Astrocyte of the cerebellum (primary cell): ENCODE measurements at regions not wholly inside any gene's neighbourhood (a gene's known extent, or its start where the extent isn't known, plus 50 kb on each side); places are given as distances from the start of the nearest gene placed in this dataset.

Source experiments
- DNase-seq: peaks from one replicate; pipeline ENCODE4 v3.0.0-alpha.2; 2011; ENCODE audit warnings: low read depth
- H3K4me3 ChIP-seq: 2 replicates; pipeline ENCODE4 v1.5.1; 2011; ENCODE audit warnings: mild to moderate bottlenecking, low read depth, low read length, moderate library complexity
- CTCF ChIP-seq: IDR thresholded peaks from 2 replicates; pipeline ENCODE4 v1.5.1; 2012; ENCODE audit warnings: low read length, low read depth, moderate library complexity, mild to moderate bottlenecking; ENCODE audit errors: missing control alignments
- in situ Hi-C: cut with HindIII; loops from 2 replicates; pipeline ENCODE4 v1.10.0; 2017; ENCODE audit warnings: low sequenced_read_pairs

- no peak overlapping the region for H3K4me3 ChIP-seq
- no peak for DNase-seq
- TF ChIP-seq CTCF = no peak
- in situ Hi-C loops = no loop called here
These were observed 181.5 kb upstream of the TOPAZ1 start for GRCh38 chr3:44060164-44060563.

- in situ Hi-C loops = no loop called here
- DNase-seq = no peak
- no peak for TF ChIP-seq CTCF
- no peak overlapping the region for H3K4me3 ChIP-seq
These were observed 180.4 kb upstream of the TOPAZ1 start for GRCh38 chr3:44061268-44061667.

GRCh38 chr3:44061961-44062360 lies 179.7 kb upstream of the TOPAZ1 start:
- no peak for DNase-seq
- no peak for TF ChIP-seq CTCF
- no peak overlapping the region for H3K4me3 ChIP-seq
- in situ Hi-C loops = no loop called here

GRCh38 chr3:44065311-44066094 lies 176.2 kb upstream of the TOPAZ1 start:
- no peak overlapping the region for H3K4me3 ChIP-seq
- in situ Hi-C loops = no loop called here
- TF ChIP-seq CTCF = peak; percentile 22
- no peak for DNase-seq

- TF ChIP-seq CTCF = no peak
- no peak overlapping the region for H3K4me3 ChIP-seq
- in situ Hi-C loops = no loop called here
- DNase-seq = no peak
These were observed 174.9 kb upstream of the TOPAZ1 start for GRCh38 chr3:44066806-44067205.

GRCh38 chr3:44067431-44067830 lies 174.3 kb upstream of the TOPAZ1 start:
- DNase-seq = no peak
- no peak for TF ChIP-seq CTCF
- no peak overlapping the region for H3K4me3 ChIP-seq
- in situ Hi-C loops = no loop called here
